HFF-Myc (cell line): ENCODE measurements at regions not wholly inside any gene's neighbourhood (a gene's known extent, or its start where the extent isn't known, plus 50 kb on each side); places are given as distances from the start of the nearest gene placed in this dataset.

ENCODE experiments used
- DNase-seq: peaks from one replicate; pipeline ENCODE4 v3.0.0-alpha.2; 2011; ENCODE audit warnings: low read depth; ENCODE audit errors: extremely low read depth
- H3K4me3 ChIP-seq: replicated peaks from 2 replicates; pipeline ENCODE4 v1.5.1; 2011; ENCODE audit warnings: low read depth, mild to moderate bottlenecking, control low read depth, low read length
- CTCF ChIP-seq: IDR thresholded peaks from 2 replicates; pipeline ENCODE4 v1.5.1; 2012; ENCODE audit warnings: mild to moderate bottlenecking, low read depth, low read length, control low read depth; ENCODE audit errors: missing control alignments

- no peak overlapping the region for H3K4me3 ChIP-seq
- no peak for TF ChIP-seq CTCF
- DNase-seq: no peak
Observed at GRCh38 chr2:198321522-198322088, 517.2 kb downstream of the PLCL1 start.

GRCh38 chr2:198316852-198317396 is 512.5 kb downstream of the PLCL1 start:
- no peak for TF ChIP-seq CTCF
- H3K4me3 ChIP-seq: no peak overlapping the region
- DNase-seq: no peak

- no peak for TF ChIP-seq CTCF
- DNase-seq: no peak
- H3K4me3 ChIP-seq: no peak overlapping the region
Observed at GRCh38 chr2:198315791-198316630, 511.6 kb downstream of the PLCL1 start.

GRCh38 chr2:198314559-198315153 is 510.3 kb downstream of the PLCL1 start:
- peak; percentile 30 for TF ChIP-seq CTCF
- no peak overlapping the region for H3K4me3 ChIP-seq
- DNase-seq: peak; percentile 29

GRCh38 chr2:198312596-198313483 is 508.4 kb downstream of the PLCL1 start:
- no peak for TF ChIP-seq CTCF
- no peak overlapping the region for H3K4me3 ChIP-seq
- no peak for DNase-seq

GRCh38 chr2:198311020-198311419 is 506.6 kb downstream of the PLCL1 start:
- H3K4me3 ChIP-seq: no peak overlapping the region
- TF ChIP-seq CTCF: no peak
- DNase-seq: no peak
